Tibial artery (tissue), 4 donors: ENCODE measurements at regions not wholly inside any gene's neighbourhood (a gene's known extent, or its start where the extent isn't known, plus 50 kb on each side); places are given as distances from the start of the nearest gene placed in this dataset.

ENCODE experiments used
- DNase-seq, 2 donors: peaks; one replicate each; pipeline ENCODE4 v3.0.0-alpha.2; 2019
- H3K27ac ChIP-seq, 2 donors: fragments of 200-600 bp; sonication (generic) in 1 of 2; 1 replicate in 1 of 2; 2 replicates in 1 of 2; pipeline ENCODE4 v1.5.1; 2018 to 2019; ENCODE audit warnings: mild to moderate bottlenecking in 1 of 2
- H3K27me3 ChIP-seq, 2 donors: fragments of 200-600 bp; sonication (generic) in 1 of 2; one replicate each; pipeline versions ENCODE4 v1.5.1 to v1.6.0; 2016 to 2019
- H3K36me3 ChIP-seq, 3 donors: fragments of 200-600 bp; sonication (generic) in 2 of 3; one replicate each; pipeline ENCODE4 v1.5.1; 2016 to 2019; ENCODE audit warnings: mild to moderate bottlenecking in 2 of 3
- H3K4me1 ChIP-seq, 4 donors: fragments of 200-600 bp; sonication (generic) in 2 of 4; 1 replicate in 3 of 4; 2 replicates in 1 of 4; pipeline ENCODE4 v1.5.1; 2016 to 2019
- H3K4me3 ChIP-seq, 2 donors: fragments of 200-600 bp; sonication (generic) in 1 of 2; 1 replicate in 1 of 2; 2 replicates in 1 of 2; pipeline ENCODE4 v1.5.1; 2018 to 2019; ENCODE audit warnings: mild to moderate bottlenecking in 2 of 2
- H3K9me3 ChIP-seq, 3 donors: fragments of 200-600 bp; sonication (generic) in 1 of 3; one replicate each; pipeline ENCODE4 v1.5.1; 2016 to 2019
- CTCF ChIP-seq, 2 experiments: fragments of 200-600 bp in 1 of 2; fragments of 450-650 bp in 1 of 2; IDR thresholded peaks; one replicate each; pipeline ENCODE4 v1.5.1; 2017 to 2019; ENCODE audit warnings: antibody characterized with exemption in 2 of 2, mild to moderate bottlenecking in 1 of 2, moderate library complexity in 1 of 2
- intact Hi-C: fragments of 100-400 bp; cut with DNase I; formaldehyde crosslinking; loops from one replicate; pipeline ENCODE4 v1.15.0; 2023; ENCODE audit warnings: low total_unique reads

DNA sequence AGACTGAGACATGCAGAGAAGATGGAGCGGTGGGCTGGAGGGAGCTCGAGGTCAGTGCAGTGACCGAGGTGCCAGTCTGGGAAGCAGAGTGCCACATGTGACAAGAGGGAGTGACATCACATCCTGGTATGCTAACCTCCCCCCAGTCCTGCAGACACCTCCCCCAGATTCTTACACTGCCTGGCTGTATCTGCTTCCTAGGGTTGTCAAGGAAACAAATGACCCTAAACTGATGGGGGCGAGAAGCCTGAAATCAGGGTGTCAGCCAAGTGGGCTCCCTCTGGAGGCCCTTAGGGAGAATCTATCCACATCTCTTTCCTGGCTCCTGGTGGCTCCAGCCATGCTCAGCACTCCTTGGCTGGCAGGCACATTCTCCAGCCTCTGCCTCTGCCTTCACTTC, 316.1 kb upstream of the ZMIZ1 start:
- Histone ChIP-seq H3K36me3 (no peaks in the 10 kb centered on the region), H3K27ac (no peak overlapping the region), H3K27me3 (no peaks in the 10 kb centered on the region), H3K4me1 (peaks cover 0 to 17% (median 8%) of the 10 kb centered on the region in 4 donors), H3K4me3 (no peak overlapping the region), H3K9me3 (no peaks in the 10 kb centered on the region)
- DNase-seq, result no peak
- intact Hi-C loops, result no loop called here
- TF ChIP-seq CTCF (IDR thresholded peaks at IDR 0.05), result no peak

DNA sequence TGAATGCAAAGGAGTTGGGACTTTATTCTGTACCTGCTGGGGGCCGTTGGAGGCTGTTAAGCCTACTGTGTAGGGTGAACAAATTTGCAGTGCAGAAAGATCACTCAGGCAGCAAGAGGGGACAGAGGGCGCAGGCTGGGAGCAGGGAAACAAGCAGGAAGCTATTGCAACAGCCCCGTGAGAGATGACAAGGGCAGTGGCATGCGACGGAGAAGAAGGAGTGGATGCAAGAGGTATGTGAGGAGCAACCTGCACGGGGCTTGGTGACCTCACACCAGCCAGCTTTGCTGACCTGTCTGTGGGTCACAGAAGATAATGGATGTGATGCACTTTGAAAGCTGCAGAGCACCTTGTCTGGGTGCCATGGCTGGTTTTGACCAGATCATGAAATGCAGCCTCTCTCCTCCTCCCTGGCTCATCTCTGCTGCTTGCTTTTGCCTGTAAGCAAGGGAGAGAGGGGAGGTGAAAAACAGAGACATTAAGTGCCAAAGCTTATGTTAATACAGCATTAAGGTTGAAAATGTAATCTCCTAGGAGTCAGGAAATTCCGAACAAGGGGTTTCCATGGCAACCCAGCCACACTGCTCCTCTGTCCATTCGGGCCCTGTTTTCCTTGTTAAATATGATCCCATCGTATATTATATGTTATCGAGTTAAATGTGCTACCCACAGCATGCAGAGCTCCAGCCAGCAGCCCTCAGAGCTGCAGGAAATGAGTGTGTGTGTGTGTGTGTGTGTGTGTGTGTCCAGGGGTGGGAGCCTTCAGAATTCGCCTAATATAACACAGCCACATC, 314.3 kb upstream of the ZMIZ1 start:
- DNase-seq, result no peak
- no peak overlapping the region for H3K27ac ChIP-seq
- TF ChIP-seq CTCF (IDR thresholded peaks at IDR 0.05), result no peak

DNA sequence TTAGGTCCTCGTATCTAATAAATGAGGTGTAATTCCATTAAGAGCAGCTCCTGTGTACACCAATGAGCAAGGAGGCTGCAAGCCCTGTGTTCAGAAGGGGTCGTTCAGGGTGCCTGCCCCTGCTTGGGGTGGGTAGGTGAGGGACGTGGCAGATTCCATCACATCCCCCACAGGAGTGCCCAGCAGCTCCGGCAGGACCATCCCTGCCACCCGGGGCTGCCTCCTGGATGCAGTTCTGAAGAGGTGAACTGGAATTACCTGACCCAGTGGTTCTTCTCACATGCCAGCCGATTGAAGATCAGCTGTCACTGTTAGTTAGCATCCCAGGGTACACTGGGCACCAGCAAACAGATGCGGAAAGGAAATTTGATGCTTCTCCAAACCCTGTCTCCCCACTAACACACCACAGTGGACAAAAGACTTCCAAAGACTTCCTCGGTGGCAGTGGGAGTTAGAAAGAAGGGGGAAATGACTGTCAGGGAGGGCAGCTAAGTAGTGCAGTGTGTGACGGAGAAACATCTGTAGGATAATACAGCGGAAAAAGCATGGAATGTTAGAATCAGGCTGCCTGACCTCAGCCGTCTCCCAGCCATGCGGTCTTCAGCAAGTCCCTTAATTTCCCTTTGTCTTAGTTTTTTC, 313.6 kb upstream of the ZMIZ1 start:
- TF ChIP-seq CTCF (IDR thresholded peaks at IDR 0.05), result no peak
- Histone ChIP-seq H3K4me3 (no peak overlapping the region), H3K27ac (no peak overlapping the region), H3K27me3 (no peaks in the 10 kb centered on the region), H3K4me1 (peaks cover 0 to 18% (median 8%) of the 10 kb centered on the region in 4 donors), H3K9me3 (no peaks in the 10 kb centered on the region), H3K36me3 (no peaks in the 10 kb centered on the region)
- no peak for DNase-seq
- intact Hi-C loops, result no loop called here

More for the DNA sequence above, 314.3 kb upstream of the ZMIZ1 start:
- Histone ChIP-seq H3K36me3 (no peaks in the 10 kb centered on the region), H3K27me3 (no peaks in the 10 kb centered on the region), H3K9me3 (no peaks in the 10 kb centered on the region), H3K4me3 (no peak overlapping the region), H3K4me1 (peaks cover 0 to 18% (median 8%) of the 10 kb centered on the region in 4 donors)
- intact Hi-C loops, result no loop called here

DNA sequence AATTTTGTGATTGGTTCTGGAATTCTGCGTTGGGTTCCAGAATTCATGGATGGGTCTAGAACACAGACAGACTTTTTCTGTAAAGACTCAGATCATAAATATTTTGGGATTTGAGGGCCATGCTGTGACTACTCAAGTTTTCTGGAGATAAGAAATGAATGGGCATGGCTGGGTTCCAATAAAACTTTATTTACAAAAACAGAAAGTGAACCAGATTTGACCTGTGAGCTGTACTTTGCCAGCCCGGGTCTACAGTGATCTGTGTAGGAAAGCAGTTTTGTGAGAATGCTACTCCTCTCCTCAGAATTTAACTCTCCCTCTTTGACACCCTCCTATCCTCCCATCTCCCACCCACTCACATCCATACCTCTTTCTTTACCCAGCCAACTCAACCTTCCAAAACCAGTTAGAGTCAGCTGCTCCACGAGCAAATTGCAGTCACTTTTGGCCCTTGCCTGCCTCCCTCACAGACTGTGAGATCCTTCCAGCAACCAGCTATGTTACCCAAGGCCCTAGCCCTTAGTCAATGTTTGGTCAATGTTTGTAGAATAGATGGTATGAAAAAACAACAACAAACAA, 312.8 kb upstream of the ZMIZ1 start:
- intact Hi-C loops, result no loop called here
- Histone ChIP-seq H3K27ac (peak overlapping the region; percentile 47 to 48), H3K36me3 (no peaks in the 10 kb centered on the region), H3K4me1 (peaks cover 0 to 18% (median 8%) of the 10 kb centered on the region in 4 donors), H3K27me3 (no peaks in the 10 kb centered on the region), H3K9me3 (no peaks in the 10 kb centered on the region), H3K4me3 (no peak overlapping the region)
- no peak for DNase-seq
- TF ChIP-seq CTCF (IDR thresholded peaks at IDR 0.05), result no peak

GRCh38 chr10:78756604-78757343, 312.0 kb upstream of the ZMIZ1 start:
- Histone ChIP-seq H3K36me3 (no peaks in the 10 kb centered on the region), H3K27ac (peak overlapping the region; percentile 47 to 48), H3K4me1 (peaks cover 0 to 18% (median 8%) of the 10 kb centered on the region in 4 donors), H3K27me3 (no peaks in the 10 kb centered on the region), H3K4me3 (no peak overlapping the region), H3K9me3 (no peaks in the 10 kb centered on the region)
- peak; percentile 90 to 94 for DNase-seq
- peak in 1 of 2 experiments; percentile 7 for TF ChIP-seq CTCF (IDR thresholded peaks at IDR 0.05)
- intact Hi-C loops, result no loop called here
